ENCODE measurements at regions not wholly inside any gene's neighbourhood (a gene's known extent, or its start where the extent isn't known, plus 50 kb on each side); places are given as distances from the start of the nearest gene placed in this dataset.

GRCh38 chr12:115455268-115455681 is 771.3 kb upstream of the TBX3 start:
- DNase-seq = no peak
- Histone ChIP-seq H3K4me2 (ENCODE audit: unreplicated experiment) (no peak overlapping the region), H3K36me3 (ENCODE audit: low read depth) (no peaks in the 10 kb centered on the region), H3F3A (ENCODE audit: insufficient read depth) (no peaks in the 10 kb centered on the region), H3K27ac (no peak overlapping the region), H3K79me2 (ENCODE audit: insufficient read depth) (no peaks in the 10 kb centered on the region), H3K9me3 (ENCODE audit: low read depth) (no peaks in the 10 kb centered on the region), H4K20me1 (ENCODE audit: insufficient read depth) (no peaks in the 10 kb centered on the region), H2AFZ (no peak overlapping the region), H3K9me2 (ENCODE audit: insufficient read depth) (no peaks in the 10 kb centered on the region), H3K4me1 (ENCODE audit: insufficient read depth) (0 out of 2 replicates have a peak, but pooled peaks cover 3% of the 10 kb centered on the region), H3K9ac (no peak overlapping the region), H3K4me3 (no peak overlapping the region), H3K27me3 (replicated peaks; ENCODE audit: insufficient read depth) (peaks cover 4% of the 10 kb centered on the region; the same call in 1 of the 2 replicates)
- in situ Hi-C loops (cut with MboI) = no loop called here
- TF ChIP-seq EZH2phosphoT487 (IDR thresholded peaks at IDR 0.05; ENCODE audit: insufficient read depth, low read depth) = no peak
- no peak for TF ChIP-seq EZH2 (IDR thresholded peaks at IDR 0.05; ENCODE audit: insufficient read depth, poor library complexity, severe bottlenecking)
- WGBS, 2 experiments (ENCODE audit: low coverage in 1 of 2, low lambda C conversion rate in 2 of 2, missing lambda C conversion rate in 2 of 2) = 88 to 90% methylated on average over 8 of the region's 8 CpGs

- TF ChIP-seq EZH2 (IDR thresholded peaks at IDR 0.05; ENCODE audit: insufficient read depth, poor library complexity, severe bottlenecking) = no peak
- no peak for TF ChIP-seq EZH2phosphoT487 (IDR thresholded peaks at IDR 0.05; ENCODE audit: insufficient read depth, low read depth)
- H3K79me2 ChIP-seq (ENCODE audit: insufficient read depth) = no peaks in the 10 kb centered on the region
- no peak overlapping the region for H3K9ac ChIP-seq
- WGBS, 2 experiments (ENCODE audit: low coverage in 1 of 2, low lambda C conversion rate in 2 of 2, missing lambda C conversion rate in 2 of 2) = 92 to 94% methylated on average over 10 of the region's 10 CpGs
- H3K27ac ChIP-seq = no peak overlapping the region
- H3K36me3 ChIP-seq (ENCODE audit: low read depth) = no peaks in the 10 kb centered on the region
- DNase-seq = no peak
- H4K20me1 ChIP-seq (ENCODE audit: insufficient read depth) = no peaks in the 10 kb centered on the region
- no peaks in the 10 kb centered on the region for H3F3A ChIP-seq (ENCODE audit: insufficient read depth)
- H3K4me2 ChIP-seq (ENCODE audit: unreplicated experiment) = no peak overlapping the region
- no peaks in the 10 kb centered on the region for H3K9me3 ChIP-seq (ENCODE audit: low read depth)
- H2AFZ ChIP-seq = no peak overlapping the region
- no peaks in the 10 kb centered on the region for H3K9me2 ChIP-seq (ENCODE audit: insufficient read depth)
- in situ Hi-C loops (cut with MboI) = no loop called here
- H3K27me3 ChIP-seq (replicated peaks; ENCODE audit: insufficient read depth) = peaks cover 4% of the 10 kb centered on the region; the same call in 1 of the 2 replicates
- 0 out of 2 replicates have a peak, but pooled peaks cover 3% of the 10 kb centered on the region for H3K4me1 ChIP-seq (ENCODE audit: insufficient read depth)
- no peak overlapping the region for H3K4me3 ChIP-seq
These were observed 768.8 kb upstream of the TBX3 start for GRCh38 chr12:115452751-115453281.

- WGBS, 2 experiments (ENCODE audit: low coverage in 1 of 2, low lambda C conversion rate in 2 of 2, missing lambda C conversion rate in 2 of 2) = 10 to 15% methylated on average over 24 to 61 of the region's 83 CpGs
These were observed 768.1 kb upstream of the TBX3 start for GRCh38 chr12:115451780-115452736.

GRCh38 chr12:115451151-115451779 is 767.3 kb upstream of the TBX3 start:
- Histone ChIP-seq H2AFZ (peak overlapping the region; percentile 51; the same call in 1 of the 2 replicates), H3K79me2 (ENCODE audit: insufficient read depth) (no peaks in the 10 kb centered on the region), H3K36me3 (ENCODE audit: low read depth) (no peaks in the 10 kb centered on the region), H3K9me2 (ENCODE audit: insufficient read depth) (no peaks in the 10 kb centered on the region), H3K9ac (peak overlapping the region; percentile 28; the same call in 1 of the 2 replicates), H3K4me2 (ENCODE audit: unreplicated experiment) (peak overlapping the region; percentile 65), H3K9me3 (ENCODE audit: low read depth) (no peaks in the 10 kb centered on the region), H3F3A (ENCODE audit: insufficient read depth) (no peaks in the 10 kb centered on the region), H4K20me1 (ENCODE audit: insufficient read depth) (no peaks in the 10 kb centered on the region), H3K4me1 (ENCODE audit: insufficient read depth) (0 out of 2 replicates have a peak, but pooled peaks cover 3% of the 10 kb centered on the region), H3K4me3 (peak overlapping the region; percentile 67), H3K27me3 (replicated peaks; ENCODE audit: insufficient read depth) (peaks cover 4% of the 10 kb centered on the region; the same call in 1 of the 2 replicates), H3K27ac (no peak overlapping the region)
- no peak for TF ChIP-seq EZH2phosphoT487 (IDR thresholded peaks at IDR 0.05; ENCODE audit: insufficient read depth, low read depth)
- TF ChIP-seq EZH2 (IDR thresholded peaks at IDR 0.05; ENCODE audit: insufficient read depth, poor library complexity, severe bottlenecking) = no peak
- no peak for DNase-seq
- in situ Hi-C loops (cut with MboI) = no loop called here
- 64 to 66% methylated on average over 12 of the region's 12 CpGs for WGBS, 2 experiments (ENCODE audit: low coverage in 1 of 2, low lambda C conversion rate in 2 of 2, missing lambda C conversion rate in 2 of 2)

More at GRCh38 chr12:115451780-115452736, 768.1 kb upstream of the TBX3 start:
- no peaks in the 10 kb centered on the region for H3K9me2 ChIP-seq (ENCODE audit: insufficient read depth)
- in situ Hi-C loops (cut with MboI) = no loop called here
- TF ChIP-seq EZH2phosphoT487 (IDR thresholded peaks at IDR 0.05; ENCODE audit: insufficient read depth, low read depth) = no peak
- no peak for TF ChIP-seq EZH2 (IDR thresholded peaks at IDR 0.05; ENCODE audit: insufficient read depth, poor library complexity, severe bottlenecking)
- H2AFZ ChIP-seq = peak overlapping the region; percentile 51; the same call in 1 of the 2 replicates
- peak overlapping the region; percentile 28; the same call in 1 of the 2 replicates for H3K9ac ChIP-seq
- peak overlapping the region; percentile 67 for H3K4me3 ChIP-seq
- H3K27me3 ChIP-seq (replicated peaks; ENCODE audit: insufficient read depth) = peaks cover 4% of the 10 kb centered on the region; the same call in 1 of the 2 replicates
- DNase-seq = peak; percentile 65
- no peaks in the 10 kb centered on the region for H3K9me3 ChIP-seq (ENCODE audit: low read depth)
- H3K27ac ChIP-seq = no peak overlapping the region
- no peaks in the 10 kb centered on the region for H4K20me1 ChIP-seq (ENCODE audit: insufficient read depth)
- no peaks in the 10 kb centered on the region for H3K36me3 ChIP-seq (ENCODE audit: low read depth)
- H3K4me2 ChIP-seq (ENCODE audit: unreplicated experiment) = peak overlapping the region; percentile 65
- H3F3A ChIP-seq (ENCODE audit: insufficient read depth) = no peaks in the 10 kb centered on the region
- H3K79me2 ChIP-seq (ENCODE audit: insufficient read depth) = no peaks in the 10 kb centered on the region
- 0 out of 2 replicates have a peak, but pooled peaks cover 3% of the 10 kb centered on the region for H3K4me1 ChIP-seq (ENCODE audit: insufficient read depth)

All from GM23248 (cell line).